Caki2 (cell line): ENCODE measurements at regions not wholly inside any gene's neighbourhood (a gene's known extent, or its start where the extent isn't known, plus 50 kb on each side); places are given as distances from the start of the nearest gene placed in this dataset.

Experiments used
- DNase-seq: peaks from one replicate; pipeline ENCODE4 v3.0.0-alpha.2; 2015; ENCODE audit warnings: low read depth
- in situ Hi-C: cut with HindIII; loops from 2 replicates; pipeline ENCODE4 v1.10.0; 2016; ENCODE audit warnings: low sequenced_read_pairs, low pct_unique_long_range_greater_than_20kb, mixed read lengths

GRCh38 chr10:131810805-131811629 is 89.8 kb upstream of the PPP2R2D start:
- DNase-seq, result no peak
- in situ Hi-C loops, result no loop called here

DNA sequence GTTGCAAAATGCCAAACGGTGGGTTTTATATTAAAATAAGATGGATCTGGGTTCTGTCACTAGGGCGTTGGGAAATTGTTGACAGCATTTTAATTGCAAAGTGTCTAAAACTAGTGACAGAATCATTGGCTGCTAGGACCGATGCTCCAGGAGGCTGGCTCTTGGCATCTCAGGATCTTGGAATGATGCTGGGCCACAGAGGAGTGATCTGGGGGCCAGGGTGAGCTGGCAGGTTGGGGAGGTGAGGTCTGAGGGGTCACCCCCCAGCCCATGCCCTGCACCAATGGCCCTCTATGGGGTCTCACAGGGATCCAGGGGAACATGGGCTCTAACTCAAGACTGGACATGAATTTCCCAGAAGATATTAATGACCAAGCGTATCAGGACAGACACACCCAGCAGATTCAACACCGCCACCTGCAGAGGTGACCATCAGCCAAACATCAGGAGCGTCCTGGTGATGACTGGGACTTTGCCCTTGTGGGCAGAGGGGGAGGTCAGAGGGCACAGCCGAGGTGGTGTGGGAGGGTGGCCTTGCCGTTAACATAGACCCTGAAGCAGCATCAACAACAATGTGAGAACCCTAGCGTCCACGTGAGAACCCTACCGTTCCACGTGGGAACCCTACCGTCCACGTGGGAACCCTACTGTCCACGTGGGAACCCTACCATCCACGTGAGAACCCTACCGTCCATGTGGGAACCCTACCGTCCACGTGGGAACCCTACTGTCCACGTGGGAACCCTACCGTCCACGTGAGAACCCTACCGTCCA is 89.0 kb upstream of the PPP2R2D start:
- DNase-seq, result no peak
- in situ Hi-C loops, result no loop called here

- in situ Hi-C loops, result no loop called here
- no peak for DNase-seq
Observed at GRCh38 chr10:131812736-131813604, 87.8 kb upstream of the PPP2R2D start.

DNA sequence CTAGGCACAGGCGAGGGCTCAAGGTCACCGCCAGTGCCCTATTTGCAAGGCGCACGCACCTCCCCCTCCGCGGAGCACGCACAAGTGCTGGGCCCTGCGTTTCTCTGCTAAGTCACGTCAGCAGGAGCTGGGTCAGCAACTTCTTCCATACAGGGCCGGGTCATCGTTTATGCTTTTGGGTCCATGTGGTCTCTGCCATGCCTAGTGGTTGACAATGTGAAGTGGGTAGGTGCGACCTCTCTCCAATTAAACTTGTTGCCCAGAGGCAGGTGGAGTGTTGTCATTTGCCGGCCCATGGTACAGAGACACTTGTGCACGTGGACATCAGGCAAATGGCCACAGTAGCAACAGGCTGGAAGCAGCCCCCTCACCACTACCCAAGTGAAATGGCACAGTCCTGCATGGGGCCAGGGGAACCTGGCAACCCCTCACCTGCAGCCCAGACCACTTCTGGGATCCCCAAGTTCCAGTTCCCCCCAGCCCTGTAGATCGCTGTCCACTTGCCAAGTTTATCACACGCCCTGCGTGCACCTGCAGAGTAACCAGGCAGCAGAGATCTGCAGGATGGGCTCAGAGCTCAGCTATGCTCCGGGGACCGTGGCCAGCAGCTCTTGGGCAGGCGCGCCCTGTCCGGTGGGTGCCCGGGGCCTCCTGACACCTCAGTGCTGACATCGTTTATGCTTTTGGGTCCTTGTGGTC is 86.1 kb upstream of the PPP2R2D start:
- no peak for DNase-seq
- in situ Hi-C loops, result no loop called here

- in situ Hi-C loops, result no loop called here
- DNase-seq, result peak; percentile 6
Observed at GRCh38 chr10:131815266-131816156, 85.3 kb upstream of the PPP2R2D start.

GRCh38 chr10:131816157-131816775 is 84.5 kb upstream of the PPP2R2D start:
- in situ Hi-C loops, result no loop called here

DNA sequence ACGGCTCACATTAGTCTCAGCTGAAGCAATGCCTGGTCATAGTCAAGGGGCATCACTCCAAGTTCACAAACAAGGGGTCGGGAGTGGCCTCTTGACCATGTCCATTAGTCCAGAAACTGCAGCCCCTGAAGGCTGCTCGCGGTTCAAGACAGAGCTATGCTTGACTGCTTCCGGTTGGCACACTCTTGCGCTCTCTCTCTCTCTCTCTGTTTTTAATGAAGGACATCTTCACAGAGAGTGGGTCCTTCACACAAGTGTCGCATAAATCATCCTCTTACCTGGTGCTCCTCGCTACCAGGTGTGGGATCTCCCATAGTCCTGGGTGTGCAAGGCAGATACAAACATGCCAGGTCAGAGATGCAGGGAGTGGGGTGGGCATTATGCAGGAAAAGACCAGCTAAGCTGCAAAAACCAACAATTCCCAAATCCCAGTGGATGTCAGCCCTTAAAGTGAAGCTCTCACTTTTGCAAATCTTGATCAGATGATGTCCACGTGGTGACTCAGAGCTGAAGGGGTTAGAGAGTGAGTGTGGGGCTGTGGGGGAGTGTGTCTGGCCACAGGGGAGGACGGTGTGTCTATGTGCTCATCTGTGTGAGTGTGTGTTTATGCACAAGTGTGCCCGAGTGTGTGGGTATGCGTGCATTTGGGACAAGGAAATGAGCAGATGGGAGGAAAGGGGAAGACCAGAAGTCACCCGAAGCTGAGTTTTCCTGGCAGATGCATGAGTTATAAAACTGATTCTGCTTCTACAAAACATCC is 83.7 kb upstream of the PPP2R2D start:
- no peak for DNase-seq
- in situ Hi-C loops, result no loop called here

More at GRCh38 chr10:131816157-131816775, 84.5 kb upstream of the PPP2R2D start:
- DNase-seq, result no peak

- in situ Hi-C loops, result no loop called here
- DNase-seq, result no peak
Observed at GRCh38 chr10:131817866-131818509, 82.8 kb upstream of the PPP2R2D start.

DNA sequence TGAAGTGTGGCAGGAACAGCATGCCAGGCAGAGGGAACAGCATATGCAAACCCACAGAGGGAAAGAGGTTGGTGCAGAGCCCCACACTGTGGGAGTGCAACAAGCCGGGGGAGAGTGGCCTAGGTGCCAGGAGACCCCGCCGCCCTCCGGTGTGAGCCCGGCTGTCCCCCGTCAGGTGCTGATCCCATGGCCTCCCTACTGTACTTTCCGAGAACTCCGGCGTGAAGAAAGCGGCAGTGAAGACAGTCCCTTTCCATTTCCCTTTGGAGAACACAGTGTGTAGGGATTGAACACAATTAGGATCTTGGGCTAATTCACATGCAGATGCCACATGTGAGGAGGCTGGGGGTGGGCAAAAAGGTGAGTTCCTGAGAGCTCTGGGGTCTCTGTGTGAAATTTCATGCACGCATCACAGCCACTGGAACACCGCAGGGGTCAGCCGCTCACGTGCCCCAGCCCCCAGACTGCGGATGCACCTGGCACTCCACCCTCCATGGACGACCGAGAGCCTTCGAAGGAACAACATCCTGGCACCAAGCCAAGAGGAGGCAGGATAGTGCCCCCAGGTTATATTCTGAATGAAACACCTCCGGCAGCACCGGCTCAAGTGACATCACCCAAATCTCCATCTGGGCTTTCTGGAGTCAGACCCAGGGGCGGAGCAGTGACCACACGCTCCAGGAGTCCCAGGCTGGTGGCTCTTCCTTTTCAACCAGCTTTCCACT is 82.1 kb upstream of the PPP2R2D start:
- DNase-seq, result no peak
- in situ Hi-C loops, result no loop called here

- in situ Hi-C loops, result no loop called here
Observed at GRCh38 chr10:131819241-131820072, 81.4 kb upstream of the PPP2R2D start.

GRCh38 chr10:131820626-131821025 is 80.2 kb upstream of the PPP2R2D start:
- no peak for DNase-seq
- in situ Hi-C loops, result no loop called here

More at GRCh38 chr10:131819241-131820072, 81.4 kb upstream of the PPP2R2D start:
- DNase-seq, result no peak

DNA sequence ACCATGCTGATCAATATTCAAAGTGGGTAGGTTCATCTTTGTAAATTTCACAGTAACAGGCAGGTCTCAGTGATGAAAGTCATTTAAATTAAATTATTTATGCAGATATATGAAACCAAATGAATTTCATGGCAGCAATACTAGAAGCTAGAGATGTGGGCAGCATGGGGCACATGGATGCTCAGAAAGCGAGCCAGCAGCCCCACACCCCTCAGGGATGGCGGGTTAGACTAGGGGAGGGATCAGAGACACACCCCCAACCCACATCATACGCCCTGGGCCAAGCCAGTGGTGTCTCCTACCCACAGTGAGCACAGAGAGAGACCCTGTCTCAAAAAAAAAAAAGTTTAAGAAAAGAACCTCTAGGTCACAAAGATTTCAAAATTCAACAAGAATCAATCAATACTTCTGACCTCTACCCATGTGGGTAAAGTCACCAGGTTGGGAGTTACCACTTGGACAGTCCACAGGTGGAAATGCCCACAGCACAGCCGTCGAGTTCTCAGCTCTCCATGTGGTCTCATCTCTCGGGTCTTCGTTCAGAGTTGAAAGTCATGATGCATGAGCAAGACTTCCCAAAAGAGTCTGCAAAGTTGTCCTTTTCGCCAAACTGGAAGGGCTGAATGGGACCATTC is 79.3 kb upstream of the PPP2R2D start:
- in situ Hi-C loops, result no loop called here
- DNase-seq, result no peak

DNA sequence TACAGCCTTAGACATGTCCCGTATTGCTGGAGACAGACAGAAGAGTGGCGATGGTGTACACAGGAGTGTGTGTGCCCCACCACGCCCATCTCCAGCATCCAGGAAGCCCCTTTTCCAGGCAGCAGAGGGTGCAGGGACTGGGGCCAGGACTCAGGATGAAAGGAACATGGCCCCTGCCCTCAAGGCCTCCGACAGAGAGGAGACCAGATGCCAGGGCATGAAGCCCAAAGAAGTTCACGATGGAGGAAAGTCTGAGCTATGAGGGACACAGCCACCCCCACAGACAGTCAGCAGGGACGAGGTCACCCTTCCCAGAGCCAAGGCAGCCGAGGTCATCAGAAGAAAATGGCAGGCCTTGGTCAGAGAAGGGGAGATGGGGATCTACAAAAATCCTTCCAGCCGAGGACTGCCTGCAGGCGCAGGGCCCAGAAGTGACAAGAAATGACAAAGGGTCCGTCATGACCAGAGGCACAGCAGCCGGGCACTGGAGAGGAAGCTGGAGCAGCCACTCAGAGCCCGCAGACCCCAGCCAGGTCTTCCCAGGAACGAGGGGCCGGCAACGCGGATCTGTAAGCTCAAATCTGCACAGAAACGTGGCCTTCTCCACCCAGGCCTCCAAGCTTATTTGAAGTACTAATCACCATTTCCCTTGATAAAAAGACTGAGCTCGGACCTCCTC is 78.7 kb upstream of the PPP2R2D start:
- in situ Hi-C loops, result no loop called here
- no peak for DNase-seq
